Hepatocyte (in vitro differentiated cells): ENCODE measurements at regions not wholly inside any gene's neighbourhood (a gene's known extent, or its start where the extent isn't known, plus 50 kb on each side); places are given as distances from the start of the nearest gene placed in this dataset.

Source experiments
- CTCF ChIP-seq: fragments of 200-600 bp; sonication (generic); IDR thresholded peaks from 2 replicates; pipeline ENCODE4 v1.5.1; 2016; ENCODE audit warnings: antibody characterized with exemption, mild to moderate bottlenecking; ENCODE audit not compliant: poor library complexity
- EZH2 ChIP-seq: fragments of 200-600 bp; sonication (generic); IDR thresholded peaks from 2 replicates; pipeline ENCODE4 v1.6.1; 2016; ENCODE audit warnings: antibody characterized with exemption, mild to moderate bottlenecking, borderline replicate concordance
- EZH2phosphoT487 ChIP-seq: fragments of 200-600 bp; sonication (generic); IDR thresholded peaks from one replicate; pipeline ENCODE4 v1.6.1; 2018; ENCODE audit warnings: antibody characterized with exemption, mild to moderate bottlenecking, low read depth, moderate library complexity; ENCODE audit not compliant: unreplicated experiment, severe bottlenecking

- TF ChIP-seq CTCF = no peak
- no peak for TF ChIP-seq EZH2phosphoT487
- TF ChIP-seq EZH2 = no peak
These were observed 1033.0 kb upstream of the ADGRL2 start for GRCh38 chr1:80767711-80768110.
